Mesothelial cell of epicardium (in vitro differentiated cells): ENCODE measurements at regions not wholly inside any gene's neighbourhood (a gene's known extent, or its start where the extent isn't known, plus 50 kb on each side); places are given as distances from the start of the nearest gene placed in this dataset.
A peak's percentile ranks its signal among the peaks of the same experiment; 100 is the strongest.

Experiments
- DNase-seq, 2 experiments: peaks; one replicate each; pipeline ENCODE4 v3.0.0; 2021; ENCODE audit warnings: low spot score in 2 of 2; ENCODE audit not compliant: unreplicated experiment in 2 of 2
- H3K27ac Mint-ChIP-seq: 2 replicates; pipeline ENCODE4 v1.8.0; 2021; ENCODE audit warnings: mixed read lengths
- H3K27me3 Mint-ChIP-seq: 2 replicates; pipeline ENCODE4 v1.8.0; 2021; ENCODE audit warnings: low read depth, mixed read lengths
- H3K36me3 Mint-ChIP-seq: 2 replicates; pipeline ENCODE4 v1.8.0; 2021; ENCODE audit warnings: mixed read lengths
- H3K4me1 Mint-ChIP-seq: 2 replicates; pipeline ENCODE4 v1.8.0; 2021; ENCODE audit warnings: mixed read lengths
- H3K4me3 Mint-ChIP-seq: 2 replicates; pipeline ENCODE4 v1.8.0; 2021; ENCODE audit warnings: mild to moderate bottlenecking, moderate library complexity, mixed read lengths
- H3K9me3 Mint-ChIP-seq: 2 replicates; pipeline ENCODE4 v1.8.0; 2021; ENCODE audit warnings: mixed read lengths
- TF ChIP-seq, protein P1 (sequence below): fragments of 200-600 bp; sonication (generic); IDR thresholded peaks from one replicate; pipeline ENCODE4 v1.5.0; 2021; ENCODE audit warnings: antibody characterized with exemption; ENCODE audit not compliant: unreplicated experiment

- no peaks in the 10 kb centered on the region for H3K36me3 Mint-ChIP-seq
- H3K27ac Mint-ChIP-seq = no peak overlapping the region
- H3K9me3 Mint-ChIP-seq = no peaks in the 10 kb centered on the region
- H3K4me3 Mint-ChIP-seq = no peak overlapping the region
- DNase-seq = no peak
- TF ChIP-seq, protein P1, sequence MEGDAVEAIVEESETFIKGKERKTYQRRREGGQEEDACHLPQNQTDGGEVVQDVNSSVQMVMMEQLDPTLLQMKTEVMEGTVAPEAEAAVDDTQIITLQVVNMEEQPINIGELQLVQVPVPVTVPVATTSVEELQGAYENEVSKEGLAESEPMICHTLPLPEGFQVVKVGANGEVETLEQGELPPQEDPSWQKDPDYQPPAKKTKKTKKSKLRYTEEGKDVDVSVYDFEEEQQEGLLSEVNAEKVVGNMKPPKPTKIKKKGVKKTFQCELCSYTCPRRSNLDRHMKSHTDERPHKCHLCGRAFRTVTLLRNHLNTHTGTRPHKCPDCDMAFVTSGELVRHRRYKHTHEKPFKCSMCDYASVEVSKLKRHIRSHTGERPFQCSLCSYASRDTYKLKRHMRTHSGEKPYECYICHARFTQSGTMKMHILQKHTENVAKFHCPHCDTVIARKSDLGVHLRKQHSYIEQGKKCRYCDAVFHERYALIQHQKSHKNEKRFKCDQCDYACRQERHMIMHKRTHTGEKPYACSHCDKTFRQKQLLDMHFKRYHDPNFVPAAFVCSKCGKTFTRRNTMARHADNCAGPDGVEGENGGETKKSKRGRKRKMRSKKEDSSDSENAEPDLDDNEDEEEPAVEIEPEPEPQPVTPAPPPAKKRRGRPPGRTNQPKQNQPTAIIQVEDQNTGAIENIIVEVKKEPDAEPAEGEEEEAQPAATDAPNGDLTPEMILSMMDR = no peak
- H3K27me3 Mint-ChIP-seq = no peaks in the 10 kb centered on the region
- H3K4me1 Mint-ChIP-seq = peaks cover 20% of the 10 kb centered on the region
These were observed 577.5 kb downstream of the INHBA start for GRCh38 chr7:41125343-41125742.

DNA sequence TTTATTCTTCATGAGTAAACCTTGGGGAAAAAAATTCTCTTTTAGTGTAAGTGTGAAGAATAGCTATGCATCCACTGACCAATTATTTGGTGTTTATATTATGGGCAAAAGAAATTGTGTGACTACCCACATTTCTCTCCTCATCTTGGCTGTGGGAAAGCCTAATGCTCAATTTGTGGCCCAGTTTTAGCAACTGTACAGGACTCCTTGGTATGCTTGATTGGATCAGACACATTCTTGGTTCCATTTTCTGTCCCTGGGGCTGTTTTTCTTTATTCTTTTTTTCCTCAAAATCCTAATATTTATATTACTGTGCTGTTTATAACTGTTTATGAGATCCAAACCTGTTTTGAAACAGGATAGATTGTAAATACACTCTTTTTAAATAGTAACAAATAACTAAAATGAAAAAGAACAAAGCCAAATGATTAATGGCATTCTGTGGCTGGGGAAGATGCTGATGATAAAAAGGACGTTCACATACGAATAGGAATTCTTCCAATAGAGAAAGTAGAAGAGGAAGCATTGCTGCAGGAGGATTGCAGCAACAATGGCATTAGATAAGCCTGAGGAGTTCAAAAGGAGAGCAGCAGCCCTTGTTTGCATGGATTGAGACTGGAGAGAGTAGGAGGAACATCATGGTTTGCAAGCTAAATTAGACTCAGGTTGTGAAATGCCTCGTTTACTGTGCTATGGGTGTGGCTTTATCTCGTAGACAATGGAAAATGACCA is 580.5 kb downstream of the INHBA start:
- no peaks in the 10 kb centered on the region for H3K27me3 Mint-ChIP-seq
- TF ChIP-seq, protein P1 = no peak
- no peak for DNase-seq
- peaks cover 19% of the 10 kb centered on the region for H3K4me1 Mint-ChIP-seq
- H3K27ac Mint-ChIP-seq = peak overlapping the region; percentile 2
- peaks cover 8% of the 10 kb centered on the region for H3K36me3 Mint-ChIP-seq
- H3K4me3 Mint-ChIP-seq = no peak overlapping the region
- H3K9me3 Mint-ChIP-seq = peaks cover 10% of the 10 kb centered on the region

GRCh38 chr7:41121228-41121627 is 581.7 kb downstream of the INHBA start:
- Mint-ChIP-seq H3K27me3 (no peaks in the 10 kb centered on the region), H3K4me3 (no peak overlapping the region), H3K9me3 (peaks cover 10% of the 10 kb centered on the region), H3K4me1 (peaks cover 27% of the 10 kb centered on the region), H3K36me3 (peaks cover 8% of the 10 kb centered on the region), H3K27ac (no peak overlapping the region)
- TF ChIP-seq, protein P1 = no peak
- no peak for DNase-seq

GRCh38 chr7:41118486-41118885 is 584.4 kb downstream of the INHBA start:
- Mint-ChIP-seq H3K4me1 (peaks cover 50% of the 10 kb centered on the region), H3K9me3 (peaks cover 10% of the 10 kb centered on the region), H3K4me3 (no peak overlapping the region), H3K27ac (peak overlapping the region; percentile 44), H3K36me3 (peaks cover 8% of the 10 kb centered on the region), H3K27me3 (no peaks in the 10 kb centered on the region)
- no peak for DNase-seq
- TF ChIP-seq, protein P1 = no peak

DNA sequence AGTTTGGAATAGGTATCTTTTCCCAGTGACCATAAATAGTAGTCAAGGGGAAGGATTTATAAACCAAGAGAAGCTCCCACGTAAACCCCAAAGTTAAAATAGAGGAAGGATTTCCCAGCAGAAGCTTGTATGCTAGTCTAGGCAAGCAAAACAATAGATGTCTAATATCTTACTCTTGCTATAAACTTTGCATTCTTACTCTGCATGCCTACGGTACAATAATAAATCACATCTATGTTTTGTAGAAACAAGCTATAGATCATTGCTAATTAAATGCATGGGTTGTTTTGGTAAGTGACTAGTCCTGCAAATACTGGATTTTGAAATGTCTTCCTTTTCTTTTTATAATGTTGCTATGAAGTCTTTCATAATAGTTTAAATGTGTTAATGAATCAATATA is 585.5 kb downstream of the INHBA start:
- Mint-ChIP-seq H3K4me1 (peaks cover 48% of the 10 kb centered on the region), H3K36me3 (peaks cover 8% of the 10 kb centered on the region)

More for the DNA sequence above, 585.5 kb downstream of the INHBA start:
- TF ChIP-seq, protein P1 = no peak
- no peaks in the 10 kb centered on the region for H3K27me3 Mint-ChIP-seq
- DNase-seq = no peak
- peak overlapping the region; percentile 75 for H3K27ac Mint-ChIP-seq
- H3K4me3 Mint-ChIP-seq = no peak overlapping the region
- peaks cover 10% of the 10 kb centered on the region for H3K9me3 Mint-ChIP-seq
